Aorta (tissue), 5 donors: ENCODE measurements at regions not wholly inside any gene's neighbourhood (a gene's known extent, or its start where the extent isn't known, plus 50 kb on each side); places are given as distances from the start of the nearest gene placed in this dataset.

Experiments
- ATAC-seq: fragments of 200-7000 bp; cut with Tn5 transposase; one replicate; pipeline ENCODE4 v1.9.1; 2022; ENCODE audit warnings: moderate library complexity; ENCODE audit not compliant: low FRiP score
- DNase-seq, 2 donors: peaks; one replicate each; pipeline ENCODE4 v3.0.0-alpha.2; 2020
- H3K27ac ChIP-seq, 2 donors: one replicate each; pipeline ENCODE4 v1.5.1; 2013; ENCODE audit warnings: low read length in 2 of 2, mild to moderate bottlenecking in 2 of 2, moderate library complexity in 2 of 2, control low read depth in 1 of 2, inconsistent platforms in 1 of 2, low read depth in 1 of 2
- H3K27me3 ChIP-seq, 2 donors: one replicate each; pipeline ENCODE4 v1.6.1; 2013; ENCODE audit warnings: control low read depth in 1 of 2, low read length in 1 of 2, mild to moderate bottlenecking in 1 of 2, moderate library complexity in 1 of 2; ENCODE audit not compliant: insufficient read depth in 2 of 2, control insufficient read depth in 1 of 2
- H3K36me3 ChIP-seq, 2 donors: one replicate each; pipeline ENCODE4 v1.6.1; 2013; ENCODE audit warnings: control low read depth in 1 of 2, low read length in 1 of 2, mild to moderate bottlenecking in 1 of 2; ENCODE audit not compliant: insufficient read depth in 2 of 2, control insufficient read depth in 1 of 2
- H3K4me1 ChIP-seq, 2 donors: one replicate each; pipeline ENCODE4 v1.6.1; 2013; ENCODE audit warnings: low read length in 2 of 2, control low read depth in 1 of 2, mild to moderate bottlenecking in 1 of 2, moderate library complexity in 1 of 2; ENCODE audit not compliant: insufficient read depth in 2 of 2, control insufficient read depth in 1 of 2
- H3K4me3 ChIP-seq, 2 donors: one replicate each; pipeline ENCODE4 v1.5.1; 2013; ENCODE audit warnings: low read length in 2 of 2, control low read depth in 1 of 2, mild to moderate bottlenecking in 1 of 2
- H3K9me3 ChIP-seq: one replicate; pipeline ENCODE4 v1.6.1; 2013; ENCODE audit warnings: mild to moderate bottlenecking, low read length; ENCODE audit not compliant: control insufficient read depth
- WGBS, 2 donors: extraction: QIAGEN DNeasy Blood & Tissue Kit; methylation state at CpG; one replicate each; pipeline ENCODE4 v1.1.7; 2013; 5-methylcytosine and 5-hydroxymethylcytosine counted together
- intact Hi-C, 2 donors: fragments of 100-400 bp; cut with DNase I; formaldehyde crosslinking; loops; one replicate each; pipeline versions ENCODE4 v1.14.2 to v1.15.0; 2022
- donor health status: healthy with polysubstance abuse.
- donor health status: Bipolar disorder and iron deficiency.
- donor health status: DM: no; HTN: no; CAD: no.
- donor health status: DM: no; HTN: no; CAD: no.
- donor health status: DM: yes; HTN: yes; CAD: no.

DNA sequence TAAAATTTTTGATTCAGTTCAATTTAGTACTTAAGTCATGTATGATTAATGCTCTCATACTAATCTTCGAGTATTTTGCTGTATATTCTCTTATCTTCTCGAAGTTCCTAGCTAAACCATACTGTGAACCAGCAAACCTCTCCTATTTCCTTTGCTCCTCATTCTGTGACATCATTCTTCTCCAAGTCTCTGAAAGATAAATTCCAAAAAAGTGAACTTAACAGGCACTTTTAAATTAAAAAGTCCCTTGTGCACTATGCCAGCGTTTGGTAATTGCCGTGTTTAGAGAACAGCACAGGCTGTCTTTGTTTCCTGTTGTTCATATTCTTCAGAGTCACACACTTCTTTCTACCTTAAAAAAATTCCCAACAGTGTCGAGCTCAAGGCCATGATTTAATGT lies 188.4 kb upstream of the PHACTR1 start:
- no peak overlapping the region for H3K27ac ChIP-seq
- H3K9me3 ChIP-seq, result no peaks in the 10 kb centered on the region
- 72 to 73% methylated on average over 5 of the region's 5 CpGs for WGBS, 2 donors
- no peaks in the 10 kb centered on the region for H3K27me3 ChIP-seq
- ATAC-seq (no peak), DNase-seq (no peak)
- H3K4me1 ChIP-seq, result no peaks in the 10 kb centered on the region
- intact Hi-C loops, result no loop called here
- H3K36me3 ChIP-seq, result no peaks in the 10 kb centered on the region
- no peak overlapping the region for H3K4me3 ChIP-seq

DNA sequence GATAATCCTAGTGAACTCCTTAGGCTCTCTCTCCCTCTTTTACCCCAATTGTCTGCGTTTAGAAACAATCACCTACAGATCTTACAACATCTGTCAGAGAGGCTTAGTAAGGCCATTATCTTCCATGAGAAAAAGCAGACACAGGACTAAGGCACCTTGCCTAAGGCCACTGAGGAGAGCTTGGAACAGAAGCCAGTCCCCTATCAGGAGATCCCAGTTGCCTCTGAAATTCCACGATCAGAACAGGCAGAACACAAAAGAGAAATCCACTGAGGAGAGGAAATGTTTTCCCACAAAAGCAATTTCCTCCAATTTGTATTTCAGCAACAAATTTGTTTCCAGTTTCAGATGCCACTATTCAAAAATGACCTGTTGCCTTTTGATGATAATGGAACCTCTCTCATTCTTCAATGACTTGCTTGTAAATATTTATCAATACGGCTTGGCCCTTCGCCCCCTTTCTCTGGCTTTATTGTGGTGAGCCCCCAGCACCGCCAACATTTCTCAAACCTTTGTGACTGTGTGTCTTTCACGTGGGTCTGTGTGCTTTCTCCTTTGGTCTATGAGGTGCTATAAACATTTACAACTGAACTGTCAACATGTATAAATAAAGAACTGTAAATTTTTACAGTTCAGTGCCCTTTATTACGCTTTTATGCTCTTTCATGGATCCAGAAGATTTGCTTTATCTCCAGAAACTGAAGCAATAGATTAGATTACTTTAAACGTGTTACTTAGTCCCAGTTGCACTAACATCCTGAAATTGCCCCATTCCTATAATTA lies 187.8 kb upstream of the PHACTR1 start:
- intact Hi-C loops, result no loop called here

DNA sequence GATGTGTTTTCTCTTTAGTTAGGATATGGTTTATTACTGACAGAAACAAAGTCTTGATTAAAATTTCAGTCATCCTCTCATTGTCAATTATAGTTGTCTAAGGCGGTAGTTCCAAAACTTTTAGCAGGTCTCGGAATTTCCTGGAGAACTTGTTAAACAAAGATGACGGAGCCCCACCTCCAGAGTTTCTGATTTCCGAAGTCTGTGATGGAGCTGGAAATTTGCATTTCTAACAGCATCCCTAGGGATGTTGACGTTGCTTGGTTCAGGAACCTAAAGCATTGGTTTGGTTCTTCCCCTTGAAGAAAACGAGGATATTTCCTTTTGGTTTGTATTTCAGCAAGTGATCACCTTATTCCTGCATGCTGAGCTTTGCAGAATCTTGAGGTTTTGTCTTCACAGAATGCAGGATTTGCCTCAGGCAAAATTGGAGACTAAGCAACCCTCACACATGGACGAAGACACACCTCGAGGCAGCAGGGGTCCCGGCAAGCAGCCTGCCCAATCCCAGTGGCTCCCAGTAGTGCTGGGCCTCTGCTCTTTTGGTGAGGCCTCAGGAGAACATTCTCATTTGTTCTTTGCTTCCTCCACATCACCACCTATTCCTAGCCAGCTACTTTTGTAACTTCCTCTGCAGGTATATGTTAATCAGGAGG lies 187.1 kb upstream of the PHACTR1 start:
- ATAC-seq (no peak), DNase-seq (no peak)
- no peaks in the 10 kb centered on the region for H3K36me3 ChIP-seq
- H3K4me1 ChIP-seq, result no peaks in the 10 kb centered on the region
- H3K9me3 ChIP-seq, result no peaks in the 10 kb centered on the region
- no peak overlapping the region for H3K4me3 ChIP-seq
- H3K27me3 ChIP-seq, result no peaks in the 10 kb centered on the region
- 91% methylated on average over 9 of the region's 9 CpGs for WGBS, 2 donors
- intact Hi-C loops, result no loop called here
- no peak overlapping the region for H3K27ac ChIP-seq

More for the DNA sequence above, 187.8 kb upstream of the PHACTR1 start:
- Histone ChIP-seq H3K4me1 (no peaks in the 10 kb centered on the region), H3K27ac (no peak overlapping the region), H3K4me3 (no peak overlapping the region), H3K36me3 (no peaks in the 10 kb centered on the region), H3K9me3 (no peaks in the 10 kb centered on the region), H3K27me3 (no peaks in the 10 kb centered on the region)
- DNase-seq (no peak), ATAC-seq (no peak)
- 78 to 81% methylated on average over 8 of the region's 8 CpGs for WGBS, 2 donors

DNA sequence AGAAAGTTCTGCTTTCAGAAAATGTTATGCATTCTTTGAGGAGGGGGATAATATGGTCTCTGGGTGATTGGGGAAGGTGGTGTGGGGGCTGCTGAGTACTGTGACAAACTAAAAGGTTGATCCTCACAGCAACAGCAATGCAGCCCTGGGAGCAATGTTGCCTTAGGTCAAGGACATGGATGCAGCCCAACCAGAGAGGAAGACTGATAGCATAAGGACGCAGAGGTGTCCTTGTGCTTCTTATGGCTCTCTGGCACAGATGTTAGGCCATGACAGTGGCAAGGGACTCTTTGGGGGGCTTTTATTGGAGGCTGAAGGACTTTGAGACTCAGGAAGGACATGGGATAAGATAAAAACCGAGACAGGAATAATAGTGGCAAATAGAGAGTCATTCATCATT lies 186.2 kb upstream of the PHACTR1 start:
- H3K4me1 ChIP-seq, result no peaks in the 10 kb centered on the region
- intact Hi-C loops, result no loop called here
- H3K27me3 ChIP-seq, result no peaks in the 10 kb centered on the region
- ATAC-seq (no peak), DNase-seq (no peak)
- H3K36me3 ChIP-seq, result no peaks in the 10 kb centered on the region
- H3K9me3 ChIP-seq, result no peaks in the 10 kb centered on the region
- 76 to 78% methylated on average over 2 of the region's 2 CpGs for WGBS, 2 donors
- no peak overlapping the region for H3K27ac ChIP-seq
- H3K4me3 ChIP-seq, result no peak overlapping the region

DNA sequence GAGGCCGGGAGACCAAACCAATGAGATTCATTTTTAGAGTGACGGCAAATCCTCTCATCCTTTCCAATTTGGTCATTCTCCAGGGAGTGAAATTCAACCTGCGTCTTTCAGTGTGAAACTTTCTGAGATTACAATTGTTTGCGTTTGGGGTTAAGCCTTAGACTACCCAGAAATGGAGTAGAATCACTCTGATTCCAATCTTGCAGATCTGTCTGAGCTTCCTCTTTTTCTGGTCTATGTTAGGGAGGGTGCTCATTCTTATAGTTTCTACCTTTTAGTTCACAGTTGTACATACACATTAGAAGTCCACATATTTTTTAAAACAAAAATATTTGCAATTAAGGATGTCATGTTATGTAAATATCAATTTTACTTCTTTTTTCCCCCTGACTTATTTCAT lies 183.0 kb upstream of the PHACTR1 start:
- Histone ChIP-seq H3K4me3 (no peak overlapping the region), H3K27ac (no peak overlapping the region), H3K27me3 (no peaks in the 10 kb centered on the region), H3K4me1 (no peaks in the 10 kb centered on the region), H3K36me3 (no peaks in the 10 kb centered on the region), H3K9me3 (no peaks in the 10 kb centered on the region)
- DNase-seq (no peak), ATAC-seq (no peak)
- 93% methylated on average over 4 of the region's 4 CpGs for WGBS, 2 donors
- intact Hi-C loops, result no loop called here

DNA sequence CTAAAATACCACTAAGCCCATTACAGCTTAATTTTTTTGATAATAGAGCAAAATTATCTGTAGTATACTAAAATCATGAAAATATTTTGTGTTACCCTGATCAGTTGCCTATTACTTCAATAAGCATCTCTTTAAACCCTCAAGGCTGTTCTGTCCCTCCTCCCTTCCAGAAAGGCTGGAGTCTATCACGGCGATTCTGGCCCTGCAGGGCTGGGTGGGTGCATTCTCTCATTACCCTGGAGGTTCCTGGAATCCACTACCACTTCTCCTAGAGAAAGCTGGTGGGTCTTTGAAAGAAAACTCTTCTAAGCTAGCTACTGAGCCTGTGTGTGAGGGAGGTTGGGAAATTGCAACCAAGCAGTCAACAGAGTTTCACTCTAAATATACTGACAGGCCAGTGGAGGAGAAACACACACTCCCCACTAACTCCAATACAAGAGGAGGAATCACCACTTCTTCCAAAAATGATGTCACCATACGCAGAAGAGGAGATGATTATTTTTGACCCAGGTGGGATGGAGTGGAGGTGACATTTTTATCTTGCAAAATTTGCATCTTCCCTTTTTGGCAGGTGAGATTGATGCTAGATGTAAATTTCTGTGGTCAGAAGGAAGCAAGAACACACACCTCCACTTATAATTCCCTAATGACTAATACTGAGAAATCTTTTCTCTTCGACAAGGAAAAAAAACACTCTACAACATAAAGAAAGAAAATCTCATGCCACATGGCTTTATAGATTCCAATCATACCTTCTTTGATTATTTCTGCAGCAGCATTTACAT lies 182.3 kb upstream of the PHACTR1 start:
- Histone ChIP-seq H3K27me3 (no peaks in the 10 kb centered on the region), H3K27ac (no peak overlapping the region), H3K36me3 (no peaks in the 10 kb centered on the region), H3K4me3 (no peak overlapping the region), H3K4me1 (no peaks in the 10 kb centered on the region), H3K9me3 (no peaks in the 10 kb centered on the region)
- DNase-seq (no peak), ATAC-seq (no peak)
- intact Hi-C loops, result no loop called here
- WGBS, 2 donors, result 72 to 86% methylated on average over 4 of the region's 4 CpGs

DNA sequence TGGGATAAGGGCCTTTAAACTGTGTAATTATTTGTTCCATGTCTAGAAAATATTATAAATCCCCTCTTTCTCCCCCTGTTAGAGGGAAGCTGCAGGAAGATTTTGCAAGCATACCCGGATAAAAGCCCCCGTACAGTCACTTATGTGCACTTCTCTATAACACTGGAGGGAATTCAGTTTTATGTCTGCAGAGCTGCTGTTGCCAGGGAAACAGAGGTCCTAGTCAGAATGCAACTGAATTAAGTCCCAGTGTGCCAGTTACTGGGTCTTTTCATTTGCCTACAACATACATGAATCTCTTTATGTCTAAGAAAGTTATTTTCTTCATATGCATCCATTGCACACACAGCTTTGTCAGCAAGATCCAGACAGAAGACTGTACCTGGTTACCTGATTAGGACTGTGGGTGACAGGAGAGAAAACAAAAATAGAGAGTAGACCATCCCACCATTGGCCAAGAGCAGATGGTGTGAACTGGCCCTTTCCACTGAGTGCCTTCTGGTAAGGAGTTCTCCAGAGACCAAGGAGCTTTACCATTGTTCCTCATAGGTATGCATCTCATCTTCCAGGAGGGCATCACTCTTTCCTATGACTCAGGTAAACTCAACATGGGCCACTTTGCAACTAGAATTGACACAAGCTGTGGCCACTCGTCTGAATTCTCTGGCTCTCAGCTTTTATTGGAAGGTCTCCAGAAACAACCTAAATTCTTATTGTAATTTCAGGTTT lies 180.8 kb upstream of the PHACTR1 start:
- Histone ChIP-seq H3K4me1 (no peaks in the 10 kb centered on the region), H3K9me3 (no peaks in the 10 kb centered on the region), H3K27ac (no peak overlapping the region), H3K36me3 (no peaks in the 10 kb centered on the region), H3K4me3 (no peak overlapping the region), H3K27me3 (no peaks in the 10 kb centered on the region)
- DNase-seq, result no peak
- intact Hi-C loops, result no loop called here
- WGBS, 2 donors, result 68% methylated on average over 3 of the region's 3 CpGs
- no peak for ATAC-seq

DNA sequence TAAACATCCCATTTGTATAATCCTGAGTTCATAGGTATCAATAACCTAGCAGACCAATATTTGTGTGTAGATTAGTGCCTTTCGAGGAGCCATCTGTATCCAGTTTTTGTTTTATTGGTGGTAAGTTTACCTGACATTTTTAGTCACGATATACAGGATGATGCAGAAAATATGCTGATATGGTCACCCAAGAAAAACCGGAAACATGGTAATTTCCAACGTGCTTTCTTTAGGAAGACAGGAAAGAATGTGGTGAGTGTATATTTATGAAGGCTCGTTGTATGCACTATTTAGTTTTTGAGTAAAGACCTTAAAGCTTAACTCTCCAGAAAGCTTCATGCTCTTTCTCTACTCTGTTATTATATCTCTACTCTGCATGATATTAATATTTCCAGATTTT lies 180.2 kb upstream of the PHACTR1 start:
- DNase-seq, result no peak
- intact Hi-C loops, result no loop called here
- Histone ChIP-seq H3K27me3 (no peaks in the 10 kb centered on the region), H3K4me1 (no peaks in the 10 kb centered on the region), H3K36me3 (no peaks in the 10 kb centered on the region), H3K9me3 (no peaks in the 10 kb centered on the region), H3K27ac (no peak overlapping the region), H3K4me3 (no peak overlapping the region)
- no peak for ATAC-seq
- WGBS, 2 donors, result 57 to 64% methylated on average over 5 of the region's 5 CpGs
